ENCODE measurements at regions not wholly inside any gene's neighbourhood (a gene's known extent, or its start where the extent isn't known, plus 50 kb on each side); places are given as distances from the start of the nearest gene placed in this dataset.

GRCh38 chr14:106222731-106223130, 696.3 kb downstream of the TMEM121 start:
- TF ChIP-seq REST (IDR thresholded peaks at IDR 0.05) (no peak), CTCF (IDR thresholded peaks at IDR 0.05; ENCODE audit: low read depth, low read length, missing input control) (no peak)
